HuH-7 (cell line): ENCODE measurements at regions not wholly inside any gene's neighbourhood (a gene's known extent, or its start where the extent isn't known, plus 50 kb on each side); places are given as distances from the start of the nearest gene placed in this dataset.

Source experiments
- DNase-seq: peaks from one replicate; pipeline ENCODE4 v3.0.0; 2011; ENCODE audit warnings: low spot score

GRCh38 chr10:123494301-123494808 is 171.8 kb upstream of the GPR26 start:
- no peak for DNase-seq

GRCh38 chr10:123496375-123496774 is 169.8 kb upstream of the GPR26 start:
- no peak for DNase-seq

- no peak for DNase-seq
Measured at GRCh38 chr10:123496996-123497660, 169.0 kb upstream of the GPR26 start.

- DNase-seq = no peak
Measured at GRCh38 chr10:123500110-123500509, 166.0 kb upstream of the GPR26 start.

GRCh38 chr10:123501148-123501547 is 165.0 kb upstream of the GPR26 start:
- no peak for DNase-seq

- DNase-seq = no peak
Measured at GRCh38 chr10:123502983-123503382, 163.2 kb upstream of the GPR26 start.

GRCh38 chr10:123506455-123506854 is 159.7 kb upstream of the GPR26 start:
- no peak for DNase-seq

GRCh38 chr10:123507298-123507697 is 158.9 kb upstream of the GPR26 start:
- DNase-seq = no peak

GRCh38 chr10:123509338-123509737 is 156.8 kb upstream of the GPR26 start:
- no peak for DNase-seq

- no peak for DNase-seq
Measured at GRCh38 chr10:123512901-123513775, 153.0 kb upstream of the GPR26 start.

- DNase-seq = no peak
Measured at GRCh38 chr10:123513870-123514269, 152.3 kb upstream of the GPR26 start.

- no peak for DNase-seq
Measured at GRCh38 chr10:123514996-123515395, 151.2 kb upstream of the GPR26 start.

- DNase-seq = no peak
Measured at GRCh38 chr10:123515661-123516060, 150.5 kb upstream of the GPR26 start.

GRCh38 chr10:123516291-123516690 is 149.9 kb upstream of the GPR26 start:
- DNase-seq = no peak

- no peak for DNase-seq
Measured at GRCh38 chr10:123517426-123517825, 148.7 kb upstream of the GPR26 start.

- no peak for DNase-seq
Measured at GRCh38 chr10:123517901-123518300, 148.3 kb upstream of the GPR26 start.

- DNase-seq = no peak
Measured at GRCh38 chr10:123518765-123519164, 147.4 kb upstream of the GPR26 start.

GRCh38 chr10:123519861-123520260 is 146.3 kb upstream of the GPR26 start:
- no peak for DNase-seq

GRCh38 chr10:123521076-123521475 is 145.1 kb upstream of the GPR26 start:
- DNase-seq = no peak

GRCh38 chr10:123521556-123521955 is 144.6 kb upstream of the GPR26 start:
- no peak for DNase-seq

GRCh38 chr10:123522702-123523312 is 143.3 kb upstream of the GPR26 start:
- DNase-seq = no peak

GRCh38 chr10:123523833-123524232 is 142.3 kb upstream of the GPR26 start:
- DNase-seq = no peak
